Activated naive CD4-positive, alpha-beta T cell treated with anti-CD3 and anti-CD28 coated beads for 36 hours (primary cell): ENCODE measurements at regions not wholly inside any gene's neighbourhood (a gene's known extent, or its start where the extent isn't known, plus 50 kb on each side); places are given as distances from the start of the nearest gene placed in this dataset.

ENCODE experiments used
- CTCF ChIA-PET: fragments of 350-600 bp; sonication (Branson Sonifier 250); formaldehyde crosslinking; loops from one replicate; lab custom pipeline; 2021; ENCODE audit warnings: antibody characterized with exemption; lab: Charles Lee
- DNase-seq: peaks from one replicate; pipeline ENCODE4 v3.0.0-alpha.2; 2020
- H3K27ac Mint-ChIP-seq: one replicate; pipeline ENCODE4 v1.8.0; 2021; ENCODE audit warnings: mild to moderate bottlenecking, mixed read lengths
- H3K27me3 Mint-ChIP-seq: one replicate; pipeline ENCODE4 v1.8.0; 2021; ENCODE audit warnings: low read depth, mixed read lengths
- H3K36me3 Mint-ChIP-seq: one replicate; pipeline ENCODE4 v1.8.0; 2021; ENCODE audit warnings: low read depth, mixed read lengths
- H3K4me1 Mint-ChIP-seq: one replicate; pipeline ENCODE4 v1.8.0; 2021; ENCODE audit warnings: low read depth, mixed read lengths
- H3K4me3 Mint-ChIP-seq: one replicate; pipeline ENCODE4 v1.8.0; 2021; ENCODE audit warnings: mild to moderate bottlenecking, moderate library complexity, mixed read lengths
- H3K9me3 Mint-ChIP-seq: one replicate; pipeline ENCODE4 v1.8.0; 2021; ENCODE audit warnings: mixed read lengths
- intact Hi-C: fragments of 100-400 bp; cut with micrococcal nuclease; formaldehyde crosslinking; loops from one replicate; pipeline ENCODE4 v1.15.1; 2023

- no peak for DNase-seq
- H3K4me3 Mint-ChIP-seq, result no peak overlapping the region
- intact Hi-C loops, result no loop called here
- H3K9me3 Mint-ChIP-seq, result no peaks in the 10 kb centered on the region
- CTCF ChIA-PET, result no interaction called here
- H3K4me1 Mint-ChIP-seq, result no peaks in the 10 kb centered on the region
- peaks cover 7% of the 10 kb centered on the region for H3K27me3 Mint-ChIP-seq
- no peaks in the 10 kb centered on the region for H3K36me3 Mint-ChIP-seq
- H3K27ac Mint-ChIP-seq, result no peak overlapping the region
Observed at GRCh38 chr20:46803123-46804020, 91.3 kb upstream of the EYA2 start.

- no peak for DNase-seq
- CTCF ChIA-PET, result no interaction called here
- no peak overlapping the region for H3K27ac Mint-ChIP-seq
- peaks cover 9% of the 10 kb centered on the region for H3K27me3 Mint-ChIP-seq
- H3K9me3 Mint-ChIP-seq, result no peaks in the 10 kb centered on the region
- no peaks in the 10 kb centered on the region for H3K4me1 Mint-ChIP-seq
- intact Hi-C loops, result no loop called here
- H3K4me3 Mint-ChIP-seq, result no peak overlapping the region
- no peaks in the 10 kb centered on the region for H3K36me3 Mint-ChIP-seq
Observed at GRCh38 chr20:46804126-46804525, 90.5 kb upstream of the EYA2 start.

DNA sequence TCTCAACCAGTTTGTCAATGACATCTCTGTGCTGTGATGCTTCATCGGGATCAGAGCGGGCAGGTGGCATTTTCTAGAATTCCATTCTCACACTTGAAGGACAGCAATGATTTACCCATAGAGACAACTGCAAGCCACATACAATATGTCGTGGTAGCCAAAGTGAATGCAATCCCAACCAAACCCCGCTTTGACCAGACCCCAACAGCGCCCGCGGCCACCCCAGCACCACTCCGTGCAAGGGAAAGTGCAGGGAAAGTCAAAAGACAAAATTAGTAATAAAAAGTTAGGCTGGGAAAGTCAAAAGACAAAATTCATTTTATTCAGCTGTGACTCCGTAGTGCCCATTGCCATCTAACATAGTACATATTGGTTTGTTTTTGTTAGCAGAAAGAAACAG is 88.8 kb upstream of the EYA2 start:
- Mint-ChIP-seq H3K4me1 (no peaks in the 10 kb centered on the region), H3K4me3 (no peak overlapping the region), H3K27me3 (peaks cover 19% of the 10 kb centered on the region), H3K36me3 (no peaks in the 10 kb centered on the region), H3K9me3 (no peaks in the 10 kb centered on the region), H3K27ac (no peak overlapping the region)
- no peak for DNase-seq
- CTCF ChIA-PET, result interaction anchor here (0.6 kb wide), 1 partner anchor 572 kb away, joined by 3 read pairs; no protein-coding TSS in a partner anchor
- intact Hi-C loops, result no loop called here

- Mint-ChIP-seq H3K27me3 (peaks cover 27% of the 10 kb centered on the region), H3K9me3 (no peaks in the 10 kb centered on the region), H3K27ac (no peak overlapping the region)
Observed at GRCh38 chr20:46807998-46808397, 86.6 kb upstream of the EYA2 start.

GRCh38 chr20:46808565-46808964 is 86.1 kb upstream of the EYA2 start:
- Mint-ChIP-seq H3K4me3 (no peak overlapping the region), H3K27ac (no peak overlapping the region), H3K9me3 (no peaks in the 10 kb centered on the region), H3K27me3 (peaks cover 31% of the 10 kb centered on the region), H3K4me1 (no peaks in the 10 kb centered on the region), H3K36me3 (no peaks in the 10 kb centered on the region)
- intact Hi-C loops, result no loop called here
- CTCF ChIA-PET, result no interaction called here
- no peak for DNase-seq

More at GRCh38 chr20:46807998-46808397, 86.6 kb upstream of the EYA2 start:
- Mint-ChIP-seq H3K4me1 (no peaks in the 10 kb centered on the region), H3K4me3 (no peak overlapping the region), H3K36me3 (no peaks in the 10 kb centered on the region)
- CTCF ChIA-PET, result no interaction called here
- intact Hi-C loops, result no loop called here
- DNase-seq, result no peak

DNA sequence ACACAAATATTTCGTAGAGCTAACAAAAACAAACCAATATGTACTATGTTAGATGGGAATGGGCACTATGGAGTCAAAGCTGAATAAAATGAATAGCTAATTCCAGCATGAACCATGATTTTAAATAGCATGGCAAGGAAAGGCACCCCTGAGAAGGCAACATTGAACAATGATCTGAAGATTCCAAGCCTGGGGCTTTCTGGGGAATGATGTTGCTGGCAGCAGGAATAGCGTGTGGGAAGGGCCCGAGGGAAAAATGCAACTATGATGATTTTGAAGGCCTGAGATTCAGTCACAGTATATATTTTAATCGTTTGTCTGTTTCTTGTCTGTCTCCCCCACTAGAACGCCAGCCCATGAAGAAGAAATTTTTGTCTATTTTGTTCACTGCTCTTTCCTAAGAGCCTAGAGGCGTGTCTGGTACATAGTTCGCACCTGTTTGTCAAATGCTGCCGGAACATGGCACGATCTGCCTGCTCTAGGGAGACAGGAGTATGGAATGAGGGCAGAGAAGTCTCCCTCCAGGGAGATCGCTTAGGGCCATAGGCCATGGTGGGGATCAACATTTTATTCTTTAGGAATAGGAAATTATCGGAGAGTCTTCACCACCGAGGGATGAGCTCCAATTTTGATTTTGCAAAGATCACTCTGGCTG is 84.8 kb upstream of the EYA2 start:
- Mint-ChIP-seq H3K36me3 (no peaks in the 10 kb centered on the region), H3K4me3 (no peak overlapping the region), H3K27me3 (peaks cover 27% of the 10 kb centered on the region), H3K4me1 (no peaks in the 10 kb centered on the region), H3K27ac (no peak overlapping the region), H3K9me3 (no peaks in the 10 kb centered on the region)
- intact Hi-C loops, result no loop called here
- DNase-seq, result no peak
- CTCF ChIA-PET, result interaction anchor here (0.9 kb wide), 1 partner anchor 52 kb away, joined by 6 read pairs; no protein-coding TSS in a partner anchor

DNA sequence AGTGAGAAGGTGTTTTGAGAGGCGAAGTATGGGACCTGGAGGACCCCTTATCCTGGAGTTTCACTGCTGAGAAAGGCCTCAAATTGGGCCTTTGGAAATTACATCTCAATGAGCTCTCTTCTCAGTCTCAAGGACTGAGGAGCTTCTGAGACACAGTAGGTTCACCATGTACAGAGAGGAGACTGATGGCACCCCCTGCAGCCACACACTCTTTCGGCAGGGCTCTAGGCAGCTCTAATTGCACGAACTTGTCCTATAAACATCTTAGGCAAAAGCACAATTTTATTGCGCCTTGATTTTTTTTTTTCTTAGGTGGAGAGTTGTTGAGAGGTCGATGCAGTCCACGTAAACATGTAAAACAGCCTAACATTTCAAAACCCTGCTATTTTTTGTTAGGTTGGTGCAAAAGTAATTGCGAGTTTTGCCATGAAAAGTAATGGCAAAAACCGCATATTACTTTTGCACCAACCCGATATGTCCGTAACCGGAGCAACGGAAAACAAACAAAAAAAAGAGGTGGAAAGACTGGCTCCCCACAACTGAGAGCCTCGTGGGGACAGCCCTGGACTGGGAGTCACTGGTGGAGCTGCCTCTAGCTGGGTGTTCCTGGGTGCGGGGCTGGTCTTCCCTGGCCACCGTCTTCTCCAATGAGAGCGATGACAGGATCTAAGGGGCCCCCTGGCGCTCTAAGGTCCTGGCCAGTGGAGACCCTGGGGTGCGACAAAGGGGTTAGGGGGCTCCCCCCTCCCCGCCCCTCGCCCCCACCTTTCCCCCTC is 84.0 kb upstream of the EYA2 start:
- CTCF ChIA-PET, result no interaction called here
- H3K9me3 Mint-ChIP-seq, result no peaks in the 10 kb centered on the region
- no peak for DNase-seq
- H3K36me3 Mint-ChIP-seq, result no peaks in the 10 kb centered on the region
- no peak overlapping the region for H3K27ac Mint-ChIP-seq
- no peak overlapping the region for H3K4me3 Mint-ChIP-seq
- no peaks in the 10 kb centered on the region for H3K4me1 Mint-ChIP-seq
- intact Hi-C loops, result no loop called here
- peaks cover 30% of the 10 kb centered on the region for H3K27me3 Mint-ChIP-seq

DNA sequence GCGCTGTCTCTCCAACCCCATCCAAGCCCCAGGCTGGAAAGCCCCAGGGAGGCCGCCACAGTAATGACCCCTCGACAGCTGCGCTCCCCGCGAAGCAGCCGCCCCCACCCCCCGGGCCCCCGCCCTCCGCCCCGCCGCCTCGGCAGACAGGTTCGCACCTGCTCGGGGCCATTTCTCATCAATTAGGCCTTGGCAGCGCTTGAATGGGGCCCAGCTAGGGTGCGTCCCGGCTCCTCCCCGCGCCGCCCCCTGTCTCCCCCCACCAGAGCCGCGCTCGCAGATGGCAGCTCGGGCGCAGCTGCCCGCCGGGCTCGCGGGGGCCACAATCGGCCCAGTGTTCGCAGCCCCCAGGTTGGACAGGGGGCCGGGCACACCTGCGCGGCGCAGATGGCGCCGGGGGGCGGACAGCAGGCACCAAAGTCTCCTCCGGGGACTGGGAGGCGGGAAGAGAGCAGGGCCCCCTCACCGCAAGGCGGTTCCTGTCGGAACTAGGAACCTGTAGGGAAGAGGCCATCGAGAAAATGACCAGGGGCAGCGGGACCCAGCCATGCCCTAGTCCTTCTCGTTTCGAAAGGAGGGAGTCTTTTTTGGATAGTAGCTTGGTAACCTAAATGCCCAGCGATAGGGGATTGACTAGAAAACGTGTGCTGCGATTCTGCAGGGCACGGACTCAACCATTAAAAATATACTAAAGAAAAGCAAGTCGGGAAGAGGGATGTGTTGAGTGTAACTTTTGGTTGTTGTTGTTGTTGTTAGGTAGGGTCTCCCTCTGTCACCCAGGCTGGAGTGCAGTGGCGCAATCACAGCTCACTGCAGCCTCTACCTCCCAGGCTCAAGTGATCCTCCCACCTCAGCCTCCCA is 83.2 kb upstream of the EYA2 start:
- Mint-ChIP-seq H3K4me1 (no peaks in the 10 kb centered on the region), H3K27me3 (peaks cover 36% of the 10 kb centered on the region), H3K36me3 (no peaks in the 10 kb centered on the region), H3K27ac (no peak overlapping the region), H3K9me3 (no peaks in the 10 kb centered on the region), H3K4me3 (no peak overlapping the region)
- CTCF ChIA-PET, result no interaction called here
- no peak for DNase-seq
- intact Hi-C loops, result no loop called here

GRCh38 chr20:46814366-46815232 is 80.0 kb upstream of the EYA2 start:
- no peaks in the 10 kb centered on the region for H3K9me3 Mint-ChIP-seq
- H3K27me3 Mint-ChIP-seq, result peaks cover 33% of the 10 kb centered on the region
- intact Hi-C loops, result no loop called here
- no peaks in the 10 kb centered on the region for H3K4me1 Mint-ChIP-seq
- H3K4me3 Mint-ChIP-seq, result no peak overlapping the region
- no peak overlapping the region for H3K27ac Mint-ChIP-seq
- CTCF ChIA-PET, result no interaction called here
- H3K36me3 Mint-ChIP-seq, result no peaks in the 10 kb centered on the region
- DNase-seq, result no peak

DNA sequence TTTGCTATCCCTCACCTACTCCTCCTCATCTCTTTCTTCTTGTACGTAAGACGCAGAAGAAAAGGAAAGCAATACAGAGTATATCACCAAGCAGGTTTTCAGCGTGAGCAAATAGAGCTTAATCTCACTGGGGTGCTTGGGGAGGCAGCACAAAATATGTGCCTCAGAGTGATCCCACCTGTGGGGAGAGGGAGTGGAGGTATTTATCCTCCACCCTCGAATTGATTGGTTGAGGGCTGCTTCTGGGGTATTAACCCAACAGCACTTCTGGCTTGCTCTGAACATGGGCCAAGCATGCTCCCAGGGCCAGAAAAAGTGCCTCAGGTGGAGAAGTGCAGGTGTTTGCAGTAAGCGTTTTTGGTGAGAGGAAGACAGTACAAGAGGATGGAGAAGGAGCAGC is 78.5 kb upstream of the EYA2 start:
- intact Hi-C loops, result no loop called here
- H3K27me3 Mint-ChIP-seq, result peaks cover 27% of the 10 kb centered on the region
- no peak overlapping the region for H3K4me3 Mint-ChIP-seq
- no peaks in the 10 kb centered on the region for H3K4me1 Mint-ChIP-seq
- no peaks in the 10 kb centered on the region for H3K9me3 Mint-ChIP-seq
- no peak overlapping the region for H3K27ac Mint-ChIP-seq
- no peak for DNase-seq
- H3K36me3 Mint-ChIP-seq, result no peaks in the 10 kb centered on the region
- CTCF ChIA-PET, result no interaction called here

- Mint-ChIP-seq H3K4me1 (no peaks in the 10 kb centered on the region), H3K4me3 (no peak overlapping the region), H3K9me3 (no peaks in the 10 kb centered on the region), H3K27ac (no peak overlapping the region), H3K27me3 (peaks cover 22% of the 10 kb centered on the region), H3K36me3 (no peaks in the 10 kb centered on the region)
- intact Hi-C loops, result no loop called here
- CTCF ChIA-PET, result no interaction called here
- no peak for DNase-seq
Observed at GRCh38 chr20:46816886-46817638, 77.6 kb upstream of the EYA2 start.
